ENCODE measurements at regions not wholly inside any gene's neighbourhood (a gene's known extent, or its start where the extent isn't known, plus 50 kb on each side); places are given as distances from the start of the nearest gene placed in this dataset.

DNA sequence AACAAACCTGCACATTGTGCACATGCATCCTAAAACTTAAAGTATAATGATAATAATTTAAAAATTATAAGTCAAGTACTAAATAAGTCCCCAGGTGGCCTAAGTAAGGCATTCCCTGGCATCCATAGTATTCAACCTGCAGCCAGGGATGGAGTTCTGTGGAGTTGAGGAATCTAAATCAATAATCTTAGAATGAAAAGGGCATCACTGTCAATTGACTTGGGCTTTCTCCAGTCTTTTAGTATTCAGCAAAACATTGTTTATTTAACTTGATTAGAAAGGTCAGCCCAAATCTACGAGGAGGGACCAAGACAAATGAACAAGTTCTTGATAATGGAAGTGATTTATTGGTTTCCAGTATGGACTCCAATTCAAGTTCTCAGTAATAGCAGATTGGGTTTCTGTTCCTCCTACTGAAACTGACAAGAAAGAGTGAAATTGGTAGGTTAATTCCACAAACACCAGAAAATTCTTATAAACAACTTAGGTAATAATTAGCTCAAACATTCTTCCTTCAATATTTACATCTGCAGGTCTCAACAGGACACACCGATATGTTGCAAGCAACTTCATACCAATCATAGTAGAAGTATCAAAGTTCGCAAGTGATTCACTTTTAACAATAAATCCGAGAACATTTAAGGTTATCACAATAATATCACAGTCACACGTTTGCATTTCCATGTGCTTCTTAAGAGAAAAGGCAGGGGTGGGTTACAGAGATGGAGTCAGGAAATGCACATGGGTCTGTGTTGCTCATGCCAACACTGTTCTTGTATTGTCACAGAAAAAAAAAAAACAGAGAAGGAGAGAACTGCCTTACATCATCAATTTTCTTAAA lies 51.7 kb upstream of the EHBP1 start:
- TF ChIP-seq, protein P1, sequence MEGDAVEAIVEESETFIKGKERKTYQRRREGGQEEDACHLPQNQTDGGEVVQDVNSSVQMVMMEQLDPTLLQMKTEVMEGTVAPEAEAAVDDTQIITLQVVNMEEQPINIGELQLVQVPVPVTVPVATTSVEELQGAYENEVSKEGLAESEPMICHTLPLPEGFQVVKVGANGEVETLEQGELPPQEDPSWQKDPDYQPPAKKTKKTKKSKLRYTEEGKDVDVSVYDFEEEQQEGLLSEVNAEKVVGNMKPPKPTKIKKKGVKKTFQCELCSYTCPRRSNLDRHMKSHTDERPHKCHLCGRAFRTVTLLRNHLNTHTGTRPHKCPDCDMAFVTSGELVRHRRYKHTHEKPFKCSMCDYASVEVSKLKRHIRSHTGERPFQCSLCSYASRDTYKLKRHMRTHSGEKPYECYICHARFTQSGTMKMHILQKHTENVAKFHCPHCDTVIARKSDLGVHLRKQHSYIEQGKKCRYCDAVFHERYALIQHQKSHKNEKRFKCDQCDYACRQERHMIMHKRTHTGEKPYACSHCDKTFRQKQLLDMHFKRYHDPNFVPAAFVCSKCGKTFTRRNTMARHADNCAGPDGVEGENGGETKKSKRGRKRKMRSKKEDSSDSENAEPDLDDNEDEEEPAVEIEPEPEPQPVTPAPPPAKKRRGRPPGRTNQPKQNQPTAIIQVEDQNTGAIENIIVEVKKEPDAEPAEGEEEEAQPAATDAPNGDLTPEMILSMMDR (IDR thresholded peaks at IDR 0.05) = no peak
- TF ChIP-seq POLR2AphosphoS5 (IDR thresholded peaks at IDR 0.05) = no peak
